B cell (primary cell): ENCODE measurements at regions not wholly inside any gene's neighbourhood (a gene's known extent, or its start where the extent isn't known, plus 50 kb on each side); places are given as distances from the start of the nearest gene placed in this dataset.

Source experiments
- EZH2 ChIP-seq: IDR thresholded peaks from 2 replicates; pipeline ENCODE4 v1.6.1; 2012; ENCODE audit warnings: borderline replicate concordance, low read depth, mild to moderate bottlenecking, moderate library complexity, low read length; ENCODE audit not compliant: insufficient read depth, poor library complexity, severe bottlenecking
- TF ChIP-seq, protein P1 (sequence below): fragments of 200-600 bp; IDR thresholded peaks from one replicate; pipeline ENCODE4 v1.8.0; 2022; ENCODE audit warnings: antibody characterized with exemption, mild to moderate bottlenecking

DNA sequence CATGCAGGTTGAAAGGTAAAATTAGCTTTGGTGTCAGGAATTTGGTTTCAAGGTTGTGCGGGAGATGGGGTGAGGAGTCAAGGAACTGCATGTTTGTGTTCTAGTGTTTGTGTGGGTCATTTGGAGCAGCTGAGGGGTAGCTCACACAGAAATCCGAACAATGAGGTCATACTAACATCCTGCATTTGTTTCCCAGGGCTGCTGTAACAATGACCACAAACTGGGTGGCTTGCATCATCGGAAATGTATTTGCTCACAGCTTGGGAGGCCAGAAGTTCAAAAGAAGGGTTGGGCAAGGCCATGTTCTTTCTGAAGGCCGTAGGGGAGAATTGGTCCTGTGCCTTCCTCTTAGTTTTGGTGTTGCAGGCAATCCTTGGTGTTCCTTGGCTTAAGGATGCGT lies 287.4 kb downstream of the HAPSTR1 start:
- TF ChIP-seq, protein P1, sequence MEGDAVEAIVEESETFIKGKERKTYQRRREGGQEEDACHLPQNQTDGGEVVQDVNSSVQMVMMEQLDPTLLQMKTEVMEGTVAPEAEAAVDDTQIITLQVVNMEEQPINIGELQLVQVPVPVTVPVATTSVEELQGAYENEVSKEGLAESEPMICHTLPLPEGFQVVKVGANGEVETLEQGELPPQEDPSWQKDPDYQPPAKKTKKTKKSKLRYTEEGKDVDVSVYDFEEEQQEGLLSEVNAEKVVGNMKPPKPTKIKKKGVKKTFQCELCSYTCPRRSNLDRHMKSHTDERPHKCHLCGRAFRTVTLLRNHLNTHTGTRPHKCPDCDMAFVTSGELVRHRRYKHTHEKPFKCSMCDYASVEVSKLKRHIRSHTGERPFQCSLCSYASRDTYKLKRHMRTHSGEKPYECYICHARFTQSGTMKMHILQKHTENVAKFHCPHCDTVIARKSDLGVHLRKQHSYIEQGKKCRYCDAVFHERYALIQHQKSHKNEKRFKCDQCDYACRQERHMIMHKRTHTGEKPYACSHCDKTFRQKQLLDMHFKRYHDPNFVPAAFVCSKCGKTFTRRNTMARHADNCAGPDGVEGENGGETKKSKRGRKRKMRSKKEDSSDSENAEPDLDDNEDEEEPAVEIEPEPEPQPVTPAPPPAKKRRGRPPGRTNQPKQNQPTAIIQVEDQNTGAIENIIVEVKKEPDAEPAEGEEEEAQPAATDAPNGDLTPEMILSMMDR: no peak
- TF ChIP-seq EZH2: no peak
